RWPE2 (cell line): ENCODE measurements at regions not wholly inside any gene's neighbourhood (a gene's known extent, or its start where the extent isn't known, plus 50 kb on each side); places are given as distances from the start of the nearest gene placed in this dataset.

ENCODE experiments used
- ATAC-seq: fragments of 200-7000 bp; cut with Tn5 transposase; 3 replicates; pipeline ENCODE4 v1.9.1; 2021; ENCODE audit warnings: low read depth
- DNase-seq: peaks from one replicate; pipeline ENCODE4 v3.0.0-alpha.2; 2020; ENCODE audit warnings: low spot score
- H3K27ac ChIP-seq: fragments of 450-650 bp; 2 replicates; pipeline ENCODE4 v1.5.1; 2017; ENCODE audit warnings: mild to moderate bottlenecking; ENCODE audit not compliant: poor library complexity, severe bottlenecking
- H3K27me3 ChIP-seq: fragments of 250-450 bp; sonication (Bioruptor Pico); 2 replicates; pipeline ENCODE4 v1.5.1; 2021; ENCODE audit warnings: mild to moderate bottlenecking, moderate library complexity; ENCODE audit not compliant: insufficient read depth, poor library complexity, severe bottlenecking
- H3K36me3 ChIP-seq: fragments of 250-450 bp; sonication (Bioruptor Pico); 2 replicates; pipeline ENCODE4 v1.5.1; 2020; ENCODE audit warnings: low read depth, mild to moderate bottlenecking, moderate library complexity
- H3K4me1 ChIP-seq: fragments of 250-450 bp; sonication (Bioruptor Pico); 2 replicates; pipeline ENCODE4 v1.5.1; 2021; ENCODE audit warnings: mild to moderate bottlenecking, moderate library complexity; ENCODE audit not compliant: insufficient read depth, poor library complexity, severe bottlenecking
- H3K4me3 ChIP-seq: fragments of 250-450 bp; sonication (Bioruptor Pico); 2 replicates; pipeline ENCODE4 v1.5.1; 2021; ENCODE audit warnings: mild to moderate bottlenecking, moderate library complexity; ENCODE audit not compliant: severe bottlenecking
- H3K9me3 ChIP-seq: fragments of 250-450 bp; sonication (Bioruptor Pico); 2 replicates; pipeline ENCODE4 v1.5.1; 2021; ENCODE audit warnings: mild to moderate bottlenecking, moderate library complexity; ENCODE audit not compliant: severe bottlenecking
- CTCF ChIP-seq: fragments of 450-650 bp; IDR thresholded peaks from one replicate; pipeline ENCODE4 v1.5.1; 2017; ENCODE audit warnings: mild to moderate bottlenecking, moderate library complexity; ENCODE audit not compliant: poor library complexity, severe bottlenecking

- no peak overlapping the region for H3K4me3 ChIP-seq
- no peak for ATAC-seq
- no peak overlapping the region for H3K27ac ChIP-seq
- H3K27me3 ChIP-seq: no peaks in the 10 kb centered on the region
- TF ChIP-seq CTCF: no peak
- H3K9me3 ChIP-seq: no peaks in the 10 kb centered on the region
- H3K4me1 ChIP-seq: no peaks in the 10 kb centered on the region
- no peaks in the 10 kb centered on the region for H3K36me3 ChIP-seq
- DNase-seq: no peak
Observed at GRCh38 chr2:180446492-180446891, 439.4 kb upstream of the CWC22 start.

- ATAC-seq (no peak), DNase-seq (no peak)
- Histone ChIP-seq H3K27me3 (no peaks in the 10 kb centered on the region), H3K4me3 (no peak overlapping the region), H3K36me3 (no peaks in the 10 kb centered on the region), H3K9me3 (no peaks in the 10 kb centered on the region), H3K4me1 (no peaks in the 10 kb centered on the region), H3K27ac (no peak overlapping the region)
- TF ChIP-seq CTCF: no peak
Observed at GRCh38 chr2:180443888-180444287, 436.8 kb upstream of the CWC22 start.

GRCh38 chr2:180442860-180443644 is 436.0 kb upstream of the CWC22 start:
- TF ChIP-seq CTCF: no peak
- DNase-seq: no peak
- ATAC-seq: no peak

GRCh38 chr2:180419212-180419611 is 412.1 kb upstream of the CWC22 start:
- ATAC-seq: no peak
- Histone ChIP-seq H3K9me3 (no peaks in the 10 kb centered on the region), H3K27ac (no peak overlapping the region), H3K4me1 (no peaks in the 10 kb centered on the region), H3K4me3 (no peak overlapping the region), H3K27me3 (no peaks in the 10 kb centered on the region), H3K36me3 (no peaks in the 10 kb centered on the region)
- TF ChIP-seq CTCF: no peak
- DNase-seq: no peak

More at GRCh38 chr2:180442860-180443644, 436.0 kb upstream of the CWC22 start:
- Histone ChIP-seq H3K27ac (no peak overlapping the region), H3K27me3 (no peaks in the 10 kb centered on the region), H3K4me3 (no peak overlapping the region), H3K36me3 (no peaks in the 10 kb centered on the region), H3K9me3 (no peaks in the 10 kb centered on the region), H3K4me1 (no peaks in the 10 kb centered on the region)

- no peak overlapping the region for H3K4me3 ChIP-seq
- DNase-seq: no peak
- no peak overlapping the region for H3K27ac ChIP-seq
- ATAC-seq: no peak
- H3K36me3 ChIP-seq: no peaks in the 10 kb centered on the region
- no peaks in the 10 kb centered on the region for H3K4me1 ChIP-seq
- H3K9me3 ChIP-seq: no peaks in the 10 kb centered on the region
- no peaks in the 10 kb centered on the region for H3K27me3 ChIP-seq
- TF ChIP-seq CTCF: no peak
Observed at GRCh38 chr2:180416627-180417026, 409.5 kb upstream of the CWC22 start.
